Neural crest cell (in vitro differentiated cells): ENCODE measurements at regions not wholly inside any gene's neighbourhood (a gene's known extent, or its start where the extent isn't known, plus 50 kb on each side); places are given as distances from the start of the nearest gene placed in this dataset.

Experiments
- DNase-seq: peaks from one replicate; pipeline ENCODE4 v3.0.0; 2021; ENCODE audit warnings: low read depth, mixed read lengths, low spot score
- H3K27ac Mint-ChIP-seq: one replicate; pipeline ENCODE4 v1.8.0; 2021; ENCODE audit warnings: mild to moderate bottlenecking, mixed read lengths; ENCODE audit not compliant: unreplicated experiment
- H3K27me3 Mint-ChIP-seq: 2 replicates; pipeline ENCODE4 v1.8.0; 2021; ENCODE audit warnings: low read depth, mild to moderate bottlenecking, mixed read lengths
- H3K36me3 Mint-ChIP-seq: 2 replicates; pipeline ENCODE4 v1.8.0; 2021; ENCODE audit warnings: low read depth, mild to moderate bottlenecking, mixed read lengths
- H3K4me1 Mint-ChIP-seq: 2 replicates; pipeline ENCODE4 v1.8.0; 2021; ENCODE audit warnings: mixed read lengths
- H3K4me3 Mint-ChIP-seq: one replicate; pipeline ENCODE4 v1.8.0; 2021; ENCODE audit warnings: mild to moderate bottlenecking, mixed read lengths
- H3K9me3 Mint-ChIP-seq: 2 replicates; pipeline ENCODE4 v1.8.0; 2021; ENCODE audit warnings: mixed read lengths
- TF ChIP-seq, protein P1 (sequence below): fragments of 200-600 bp; sonication (generic); conservative IDR thresholded peaks from 2 replicates; pipeline ENCODE4 v1.5.0; 2021; ENCODE audit warnings: antibody characterized with exemption, mild to moderate bottlenecking

DNA sequence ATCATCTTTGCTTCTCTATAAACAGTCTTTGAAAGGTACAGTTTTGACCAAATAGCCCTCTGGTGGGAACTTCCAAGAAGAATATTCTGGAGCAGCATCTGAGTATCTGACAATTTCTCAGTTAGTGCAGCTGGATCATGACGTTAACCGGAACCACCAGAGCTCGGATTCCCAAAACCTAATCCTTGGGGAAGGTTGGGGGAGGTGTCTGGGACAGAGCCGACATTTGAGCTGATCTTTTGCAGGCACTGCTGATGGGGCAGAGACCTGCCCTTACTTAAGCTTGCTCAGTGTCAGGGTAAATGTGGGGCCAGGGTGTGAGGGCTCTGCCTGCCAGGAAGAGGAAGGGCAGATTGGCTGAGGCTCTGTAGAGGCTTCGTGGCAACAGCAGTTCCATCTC is 416.6 kb downstream of the DHX35 start:
- no peaks in the 10 kb centered on the region for H3K36me3 Mint-ChIP-seq
- H3K9me3 Mint-ChIP-seq: no peaks in the 10 kb centered on the region
- H3K4me3 Mint-ChIP-seq: no peak overlapping the region
- TF ChIP-seq, protein P1, sequence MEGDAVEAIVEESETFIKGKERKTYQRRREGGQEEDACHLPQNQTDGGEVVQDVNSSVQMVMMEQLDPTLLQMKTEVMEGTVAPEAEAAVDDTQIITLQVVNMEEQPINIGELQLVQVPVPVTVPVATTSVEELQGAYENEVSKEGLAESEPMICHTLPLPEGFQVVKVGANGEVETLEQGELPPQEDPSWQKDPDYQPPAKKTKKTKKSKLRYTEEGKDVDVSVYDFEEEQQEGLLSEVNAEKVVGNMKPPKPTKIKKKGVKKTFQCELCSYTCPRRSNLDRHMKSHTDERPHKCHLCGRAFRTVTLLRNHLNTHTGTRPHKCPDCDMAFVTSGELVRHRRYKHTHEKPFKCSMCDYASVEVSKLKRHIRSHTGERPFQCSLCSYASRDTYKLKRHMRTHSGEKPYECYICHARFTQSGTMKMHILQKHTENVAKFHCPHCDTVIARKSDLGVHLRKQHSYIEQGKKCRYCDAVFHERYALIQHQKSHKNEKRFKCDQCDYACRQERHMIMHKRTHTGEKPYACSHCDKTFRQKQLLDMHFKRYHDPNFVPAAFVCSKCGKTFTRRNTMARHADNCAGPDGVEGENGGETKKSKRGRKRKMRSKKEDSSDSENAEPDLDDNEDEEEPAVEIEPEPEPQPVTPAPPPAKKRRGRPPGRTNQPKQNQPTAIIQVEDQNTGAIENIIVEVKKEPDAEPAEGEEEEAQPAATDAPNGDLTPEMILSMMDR: no peak
- no peaks in the 10 kb centered on the region for H3K4me1 Mint-ChIP-seq
- no peak overlapping the region for H3K27ac Mint-ChIP-seq
- DNase-seq: no peak
- peaks cover 30% of the 10 kb centered on the region for H3K27me3 Mint-ChIP-seq

DNA sequence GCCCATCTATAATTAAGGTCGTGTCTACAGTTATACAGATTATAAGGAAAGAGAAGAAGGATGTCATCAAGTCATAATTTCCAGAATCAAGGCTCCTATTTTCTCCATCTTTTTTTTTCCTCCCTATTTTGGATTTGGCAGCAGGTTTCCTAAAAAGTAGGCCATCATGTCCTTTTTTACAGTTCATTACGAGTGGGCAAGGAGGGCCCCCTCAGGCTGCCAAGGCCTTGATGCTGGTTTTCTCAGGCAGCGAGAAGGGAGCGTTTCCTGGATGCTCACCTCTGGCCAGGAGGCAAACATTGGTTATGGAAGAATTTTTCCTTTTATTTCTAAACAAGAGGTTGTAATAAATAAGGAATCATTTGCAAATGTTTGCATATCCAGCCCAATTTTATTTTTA is 414.6 kb downstream of the DHX35 start:
- peaks cover 30% of the 10 kb centered on the region for H3K27me3 Mint-ChIP-seq
- no peaks in the 10 kb centered on the region for H3K9me3 Mint-ChIP-seq
- DNase-seq: no peak
- H3K36me3 Mint-ChIP-seq: no peaks in the 10 kb centered on the region
- TF ChIP-seq, protein P1: no peak
- no peak overlapping the region for H3K4me3 Mint-ChIP-seq
- H3K4me1 Mint-ChIP-seq: no peaks in the 10 kb centered on the region
- no peak overlapping the region for H3K27ac Mint-ChIP-seq

DNA sequence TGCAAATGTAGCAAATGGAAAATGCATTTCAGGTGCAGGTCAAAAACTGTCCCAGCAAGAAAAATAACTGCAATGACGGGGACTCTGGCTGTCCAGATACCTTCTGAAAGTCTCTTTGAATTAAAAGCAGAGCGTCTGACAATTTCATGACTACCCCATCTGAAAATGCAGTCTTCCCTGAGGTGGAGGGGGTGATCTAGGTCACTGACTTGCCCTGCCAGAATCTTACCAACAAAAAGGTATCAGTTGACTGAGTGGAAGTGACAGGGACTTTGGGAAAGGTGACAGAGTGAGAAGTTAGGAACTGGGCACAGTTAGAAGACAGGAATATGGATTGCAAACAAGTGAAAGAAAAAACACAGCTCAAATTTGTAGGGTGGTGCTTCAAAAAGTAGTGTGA is 402.2 kb downstream of the DHX35 start:
- H3K4me3 Mint-ChIP-seq: no peak overlapping the region
- TF ChIP-seq, protein P1: no peak
- DNase-seq: no peak
- no peak overlapping the region for H3K27ac Mint-ChIP-seq
- peaks cover 7% of the 10 kb centered on the region for H3K27me3 Mint-ChIP-seq
- no peaks in the 10 kb centered on the region for H3K36me3 Mint-ChIP-seq
- no peaks in the 10 kb centered on the region for H3K4me1 Mint-ChIP-seq
- no peaks in the 10 kb centered on the region for H3K9me3 Mint-ChIP-seq

DNA sequence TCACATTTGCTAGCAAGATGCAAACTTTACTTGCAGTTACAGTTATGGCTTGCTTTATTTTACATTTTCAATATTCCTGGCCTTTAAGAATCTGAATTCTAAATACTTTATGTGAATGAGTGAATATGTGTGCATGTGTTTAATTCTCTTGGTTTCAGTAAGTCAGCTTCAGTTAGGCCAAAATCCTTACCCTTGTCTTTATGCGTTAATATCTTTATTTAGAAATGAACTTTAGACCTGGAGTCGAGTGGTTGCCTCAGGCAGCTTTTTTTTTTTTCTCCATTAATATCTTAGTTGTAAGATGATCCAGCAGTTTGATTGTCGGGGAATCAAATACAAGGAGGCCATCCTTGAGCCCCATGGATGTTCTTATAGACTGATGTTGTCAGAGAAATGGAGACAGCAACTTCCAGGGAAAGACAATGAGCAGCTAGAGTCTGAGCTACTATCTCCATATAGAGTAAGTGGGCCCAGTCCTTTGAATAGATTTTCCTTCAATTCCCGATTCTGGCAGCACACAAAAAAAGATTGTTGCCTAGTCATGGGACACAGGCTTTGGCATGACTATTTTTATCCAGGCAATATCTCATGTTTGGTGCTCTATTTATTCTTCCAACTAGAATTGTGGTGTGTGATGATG is 398.0 kb downstream of the DHX35 start:
- no peak for DNase-seq
- Mint-ChIP-seq H3K36me3 (no peaks in the 10 kb centered on the region), H3K4me3 (no peak overlapping the region), H3K27ac (no peak overlapping the region), H3K4me1 (no peaks in the 10 kb centered on the region), H3K9me3 (no peaks in the 10 kb centered on the region), H3K27me3 (peaks cover 4% of the 10 kb centered on the region)
- TF ChIP-seq, protein P1: no peak

DNA sequence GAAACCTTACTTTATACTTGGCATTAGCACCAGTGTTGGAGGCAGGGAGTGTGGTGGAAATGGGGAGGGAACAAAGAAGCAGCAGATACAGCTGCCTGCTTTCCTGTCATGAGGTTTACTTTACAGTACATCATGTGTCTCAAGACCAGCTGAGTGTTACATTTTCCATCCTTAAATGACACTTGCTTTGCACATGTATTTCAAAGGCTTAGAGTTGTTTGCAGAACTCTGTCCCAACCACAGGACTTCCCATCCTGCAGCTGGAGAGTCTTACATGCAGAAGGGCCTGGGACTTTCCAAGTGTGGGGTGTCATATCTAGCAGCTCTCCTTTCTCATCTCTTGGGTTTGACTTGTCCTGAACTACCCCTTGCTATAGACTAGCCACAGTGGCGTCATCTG is 395.9 kb downstream of the DHX35 start:
- H3K36me3 Mint-ChIP-seq: no peaks in the 10 kb centered on the region
- no peaks in the 10 kb centered on the region for H3K9me3 Mint-ChIP-seq
- peaks cover 14% of the 10 kb centered on the region for H3K27me3 Mint-ChIP-seq
- H3K4me3 Mint-ChIP-seq: no peak overlapping the region
- DNase-seq: no peak
- H3K27ac Mint-ChIP-seq: no peak overlapping the region
- TF ChIP-seq, protein P1: no peak
- no peaks in the 10 kb centered on the region for H3K4me1 Mint-ChIP-seq
